ENCODE measurements at regions not wholly inside any gene's neighbourhood (a gene's known extent, or its start where the extent isn't known, plus 50 kb on each side); places are given as distances from the start of the nearest gene placed in this dataset.
"Not testable (repeated sequence)": the region's sequence is repeated elsewhere in the genome, so short reads cannot be mapped to it uniquely, and the experiment has no call there.

- DNase-seq: no peak
Measured at GRCh38 chr3:16708285-16708684, 103.1 kb upstream of the DAZL start.

- DNase-seq: not testable (repeated sequence)
Measured at GRCh38 chr3:16711691-16712090, 106.5 kb upstream of the DAZL start.

DNA sequence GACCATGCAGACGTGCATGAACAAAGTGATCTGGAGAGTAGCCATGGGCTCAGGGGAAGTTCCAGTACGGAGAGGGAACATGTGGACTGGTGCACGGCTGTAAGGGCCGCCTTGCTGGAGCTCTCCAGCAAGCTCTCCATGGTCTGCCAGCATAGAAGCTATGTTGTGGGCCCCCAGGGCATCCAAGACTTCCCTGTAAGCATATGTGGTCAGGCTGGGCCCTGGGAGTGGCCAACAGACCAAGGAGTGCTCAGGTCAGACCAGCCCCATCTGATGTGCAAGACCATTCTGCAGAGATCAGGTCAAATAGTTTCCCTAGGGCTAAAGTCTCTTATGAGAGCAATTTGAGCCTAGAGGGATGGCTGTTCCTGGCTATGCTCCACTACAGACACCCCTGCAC, 110.1 kb upstream of the DAZL start:
- DNase-seq: no peak

GRCh38 chr3:16719426-16719825, 114.2 kb upstream of the DAZL start:
- no peak for DNase-seq

GRCh38 chr3:16720367-16720940, 115.2 kb upstream of the DAZL start:
- DNase-seq: no peak

DNA sequence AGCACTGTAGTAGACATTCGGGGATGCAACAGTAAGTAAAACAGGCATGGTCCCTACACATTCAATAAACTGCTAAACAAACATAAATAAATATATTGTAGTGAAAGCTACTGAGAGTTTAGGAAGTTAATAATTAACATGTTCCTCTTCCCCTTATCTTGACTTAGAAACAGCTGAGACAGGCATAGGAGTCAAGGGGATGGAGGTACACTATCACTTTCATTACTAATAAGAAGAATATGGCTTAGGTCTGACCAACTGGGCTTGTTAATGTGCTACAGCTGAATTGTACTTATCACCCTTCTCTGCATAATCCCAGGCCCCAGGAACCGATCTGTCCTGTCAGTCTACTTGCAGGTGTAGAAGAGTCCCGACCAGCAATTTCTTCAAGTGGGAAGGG, 116.3 kb upstream of the DAZL start:
- DNase-seq: no peak

DNA sequence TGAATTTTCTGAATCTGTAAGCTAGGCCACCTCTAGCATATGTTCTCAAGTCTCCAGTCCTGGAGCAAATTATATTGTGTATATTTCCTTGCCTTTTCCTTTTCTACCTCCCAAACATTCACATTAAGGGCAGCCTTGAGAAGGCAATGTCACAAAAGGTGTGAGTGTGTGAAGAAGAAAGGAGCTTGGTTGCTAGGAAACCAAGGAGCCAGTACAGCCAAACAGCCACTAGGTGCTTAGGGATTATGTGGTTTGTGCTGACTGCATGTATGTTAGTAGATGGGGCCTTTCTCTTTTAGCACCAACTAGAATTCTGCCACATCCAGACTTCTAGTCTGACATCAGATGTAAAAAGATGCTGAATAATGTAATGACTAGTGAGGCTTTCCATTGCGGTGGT, 118.8 kb upstream of the DAZL start:
- no peak for DNase-seq

DNA sequence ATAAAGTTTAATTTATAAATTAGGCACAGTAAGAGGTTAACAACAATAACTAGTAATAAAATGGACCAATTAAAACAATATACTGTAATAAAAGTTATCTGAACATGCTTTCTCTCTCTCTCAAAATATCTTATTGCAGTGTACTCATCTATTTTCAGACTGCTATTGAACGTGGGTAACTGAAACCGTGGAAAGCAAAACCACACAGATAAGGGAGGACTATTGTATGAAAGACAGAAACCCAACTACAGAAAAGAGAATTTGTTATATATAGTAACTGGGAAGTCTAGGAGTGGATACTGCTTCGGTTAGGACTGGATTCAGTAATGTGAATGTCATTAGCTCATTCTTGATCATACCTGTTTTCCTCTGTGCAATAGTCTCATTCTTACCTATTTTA, 119.3 kb upstream of the DAZL start:
- DNase-seq: no peak

DNA sequence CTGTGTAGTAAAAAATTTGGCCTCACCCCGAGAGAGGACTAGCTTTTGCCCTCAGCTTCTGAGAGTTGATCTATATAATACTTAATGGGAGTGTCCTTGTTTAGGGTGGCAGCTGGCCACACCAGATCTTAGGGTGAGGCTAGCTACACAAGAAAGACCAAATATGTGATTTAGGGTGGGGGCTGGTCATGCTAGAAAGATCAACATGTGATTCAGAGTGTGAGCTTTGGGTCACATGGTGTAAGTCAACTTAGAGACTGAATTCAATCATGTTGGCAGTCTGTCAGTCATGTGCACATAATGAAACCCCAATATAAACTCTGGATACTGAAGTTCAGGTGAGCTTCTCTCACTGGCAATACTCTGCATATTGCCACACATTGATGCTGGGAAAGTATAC, 120.7 kb upstream of the DAZL start:
- no peak for DNase-seq

DNA sequence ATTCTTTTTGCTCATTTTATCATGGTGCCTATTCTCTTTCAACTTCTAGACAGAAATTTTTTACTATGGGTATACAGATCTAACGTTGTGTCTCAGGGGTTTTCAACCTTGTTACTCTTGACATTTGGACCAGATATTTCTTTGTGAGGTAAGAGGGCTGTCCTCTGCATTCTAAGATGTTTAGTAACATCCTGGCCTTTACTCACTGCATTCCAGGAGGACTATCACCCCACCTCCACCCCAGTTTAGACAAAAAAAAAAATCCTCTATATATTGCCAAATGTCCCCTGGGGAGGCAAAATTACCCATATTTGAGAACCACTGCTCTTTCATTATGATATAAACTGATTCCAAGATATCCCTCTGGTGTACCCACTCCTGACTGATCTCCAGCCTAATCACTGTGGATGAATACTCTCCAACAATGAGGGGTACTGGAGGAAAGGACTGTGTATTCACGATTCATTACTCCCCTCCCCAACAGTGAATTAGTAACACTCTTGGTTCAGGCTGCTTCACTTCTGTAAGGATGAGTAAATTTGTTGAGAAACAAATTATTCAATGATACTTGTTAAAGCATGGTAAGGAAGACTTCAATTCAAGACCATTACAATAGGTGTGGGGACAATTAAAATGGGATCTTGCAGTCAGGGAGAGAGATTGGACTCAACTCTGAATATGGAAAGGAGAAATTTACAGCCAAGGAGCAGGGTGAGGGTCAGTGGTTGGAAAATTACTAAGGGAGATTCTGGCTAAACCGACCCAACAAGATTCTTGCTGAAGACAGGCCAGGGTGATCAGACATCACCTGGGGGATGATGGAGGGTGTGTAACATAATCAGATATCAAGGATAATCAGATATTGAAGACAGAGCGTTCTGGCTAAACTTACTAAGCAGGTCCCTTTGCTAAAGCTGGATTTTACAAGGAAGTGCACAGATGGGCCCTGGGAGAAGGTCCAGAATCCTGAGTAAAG, 123.8 kb upstream of the DAZL start:
- no peak for DNase-seq

DNA sequence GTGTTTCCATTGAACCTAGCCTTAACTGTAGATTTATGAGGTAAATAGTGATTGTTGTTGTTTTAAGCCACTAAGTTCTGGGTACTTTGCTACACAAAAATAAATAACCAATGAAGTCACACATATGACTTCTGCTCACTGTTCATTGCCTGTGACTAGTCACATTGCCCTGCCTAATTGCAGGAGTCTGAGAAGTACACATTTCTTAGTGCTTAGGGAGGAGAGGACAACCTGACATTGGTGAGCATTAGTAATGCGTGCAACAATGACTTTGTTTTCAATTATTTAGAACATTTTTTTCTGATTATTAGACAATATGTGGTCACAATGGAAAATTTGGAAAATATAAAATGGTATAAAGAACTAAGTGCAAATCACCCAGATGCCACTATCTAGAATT, 133.2 kb upstream of the DAZL start:
- DNase-seq: no peak

- DNase-seq: no peak
Measured at GRCh38 chr3:16739541-16740105, 134.4 kb upstream of the DAZL start.

GRCh38 chr3:16740515-16740914, 135.3 kb upstream of the DAZL start:
- no peak for DNase-seq

- no peak for DNase-seq
Measured at GRCh38 chr3:16741103-16741758, 136.0 kb upstream of the DAZL start.

GRCh38 chr3:16741890-16742289, 136.7 kb upstream of the DAZL start:
- DNase-seq: no peak

GRCh38 chr3:16743276-16743675, 138.1 kb upstream of the DAZL start:
- no peak for DNase-seq

DNA sequence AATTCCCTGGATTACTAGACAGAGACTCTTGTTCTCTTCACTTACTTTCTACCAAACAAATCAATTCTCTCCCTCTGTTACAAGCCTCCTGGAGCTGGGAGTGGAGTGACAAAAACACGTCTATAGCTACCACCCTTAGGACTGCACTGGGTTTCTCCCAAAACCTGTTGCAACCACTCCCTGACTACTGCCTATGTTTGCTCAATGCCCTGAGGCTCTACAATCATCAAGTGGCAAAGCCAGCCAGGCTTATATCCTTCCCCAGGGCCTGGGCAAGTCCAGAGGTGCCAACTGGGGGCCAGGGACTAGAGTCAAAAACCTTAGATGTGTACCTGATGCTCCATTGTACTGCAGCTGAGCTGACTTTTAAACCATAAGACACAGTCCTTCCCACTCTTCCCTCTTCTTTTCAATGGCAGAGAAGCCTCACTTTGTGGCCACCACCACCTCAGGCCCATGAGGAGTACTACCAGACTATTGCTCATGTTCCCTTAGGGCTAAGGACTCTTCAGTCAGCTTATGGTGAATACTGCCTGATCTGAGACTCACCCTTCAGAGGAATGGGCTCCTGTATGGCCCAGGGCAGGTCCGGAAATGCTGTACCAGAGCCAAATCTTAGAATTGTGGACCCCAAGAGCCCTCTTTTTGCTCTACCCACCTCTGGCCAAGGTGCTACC, 125.4 kb upstream of the PLCL2 start:
- DNase-seq: no peak

- no peak for DNase-seq
Measured at GRCh38 chr3:16761571-16761970, 123.2 kb upstream of the PLCL2 start.

GRCh38 chr3:16765661-16766060, 119.1 kb upstream of the PLCL2 start:
- DNase-seq: no peak

- DNase-seq: no peak
Measured at GRCh38 chr3:16767006-16767405, 117.7 kb upstream of the PLCL2 start.

DNA sequence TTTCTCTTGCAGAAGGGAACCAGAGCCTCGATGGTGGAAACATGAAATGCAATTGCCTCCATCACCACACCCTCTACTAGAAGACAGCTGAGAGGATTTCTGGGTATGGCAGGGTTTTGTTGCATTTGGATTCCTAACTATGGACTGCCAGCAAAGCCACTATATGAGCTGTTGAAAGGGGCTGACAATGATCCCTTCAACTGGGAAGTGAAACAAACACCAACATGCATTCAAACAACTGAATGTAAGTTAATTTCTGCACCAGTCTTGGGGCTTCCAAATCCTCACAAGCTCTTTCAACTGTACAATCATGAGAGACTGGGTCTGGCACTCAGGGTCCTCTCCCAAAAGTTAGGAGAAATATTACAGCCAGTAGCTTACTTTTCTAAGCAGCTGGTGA, 116.7 kb upstream of the PLCL2 start:
- no peak for DNase-seq

GRCh38 chr3:16768956-16769355, 115.8 kb upstream of the PLCL2 start:
- no peak for DNase-seq

DNA sequence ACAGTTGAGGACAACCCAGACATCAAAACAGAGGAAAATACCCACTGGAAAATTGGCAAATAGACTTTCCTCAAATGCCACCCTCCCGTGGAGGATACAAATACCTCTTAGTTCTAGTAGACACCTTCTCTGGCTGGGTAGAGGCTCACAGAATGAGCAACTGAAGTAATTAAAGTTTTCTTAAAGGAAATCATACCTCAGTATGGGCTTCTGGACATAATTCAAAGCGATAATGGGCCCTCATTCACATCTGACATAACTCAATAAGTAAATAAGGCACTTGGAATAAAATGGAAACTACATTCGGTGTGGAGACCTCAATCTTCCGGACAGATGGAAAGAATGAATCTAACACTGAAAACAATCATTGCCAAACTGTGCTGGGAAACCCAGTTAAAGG, 115.2 kb upstream of the PLCL2 start:
- no peak for DNase-seq
